Mesothelial cell of epicardium (in vitro differentiated cells): ENCODE measurements at regions not wholly inside any gene's neighbourhood (a gene's known extent, or its start where the extent isn't known, plus 50 kb on each side); places are given as distances from the start of the nearest gene placed in this dataset.

Experiments used
- DNase-seq, 2 experiments: peaks; one replicate each; pipeline ENCODE4 v3.0.0; 2021; ENCODE audit warnings: low spot score in 2 of 2; ENCODE audit not compliant: unreplicated experiment in 2 of 2
- H3K27ac Mint-ChIP-seq: 2 replicates; pipeline ENCODE4 v1.8.0; 2021; ENCODE audit warnings: mixed read lengths
- H3K27me3 Mint-ChIP-seq: 2 replicates; pipeline ENCODE4 v1.8.0; 2021; ENCODE audit warnings: low read depth, mixed read lengths
- H3K36me3 Mint-ChIP-seq: 2 replicates; pipeline ENCODE4 v1.8.0; 2021; ENCODE audit warnings: mixed read lengths
- H3K4me1 Mint-ChIP-seq: 2 replicates; pipeline ENCODE4 v1.8.0; 2021; ENCODE audit warnings: mixed read lengths
- H3K4me3 Mint-ChIP-seq: 2 replicates; pipeline ENCODE4 v1.8.0; 2021; ENCODE audit warnings: mild to moderate bottlenecking, moderate library complexity, mixed read lengths
- H3K9me3 Mint-ChIP-seq: 2 replicates; pipeline ENCODE4 v1.8.0; 2021; ENCODE audit warnings: mixed read lengths
- TF ChIP-seq, protein P1 (sequence below): fragments of 200-600 bp; sonication (generic); IDR thresholded peaks from one replicate; pipeline ENCODE4 v1.5.0; 2021; ENCODE audit warnings: antibody characterized with exemption; ENCODE audit not compliant: unreplicated experiment

DNA sequence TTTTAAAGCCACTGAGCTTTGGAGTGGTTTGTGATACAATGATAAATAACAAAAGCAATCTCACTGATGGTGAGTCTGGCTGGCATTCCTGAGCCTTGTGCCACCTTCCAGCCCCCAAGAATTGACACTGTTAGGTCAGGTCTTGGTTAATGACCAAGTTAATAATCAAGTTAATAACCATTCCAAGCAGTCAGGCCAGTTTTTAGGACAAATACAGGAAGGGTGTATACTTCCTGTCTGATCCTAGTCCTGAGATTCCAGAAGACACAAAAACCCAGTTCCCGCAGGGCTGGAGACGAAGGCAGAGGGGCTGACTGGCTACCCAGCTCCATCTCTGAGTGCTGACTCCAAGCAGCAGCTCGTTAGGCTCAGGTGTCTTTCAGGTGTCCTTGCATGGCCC is 74.6 kb upstream of the LAPTM4A start:
- Mint-ChIP-seq H3K27ac (no peak overlapping the region), H3K4me3 (no peak overlapping the region), H3K4me1 (peaks cover 16% of the 10 kb centered on the region), H3K9me3 (no peaks in the 10 kb centered on the region), H3K27me3 (no peaks in the 10 kb centered on the region), H3K36me3 (no peaks in the 10 kb centered on the region)
- TF ChIP-seq, protein P1, sequence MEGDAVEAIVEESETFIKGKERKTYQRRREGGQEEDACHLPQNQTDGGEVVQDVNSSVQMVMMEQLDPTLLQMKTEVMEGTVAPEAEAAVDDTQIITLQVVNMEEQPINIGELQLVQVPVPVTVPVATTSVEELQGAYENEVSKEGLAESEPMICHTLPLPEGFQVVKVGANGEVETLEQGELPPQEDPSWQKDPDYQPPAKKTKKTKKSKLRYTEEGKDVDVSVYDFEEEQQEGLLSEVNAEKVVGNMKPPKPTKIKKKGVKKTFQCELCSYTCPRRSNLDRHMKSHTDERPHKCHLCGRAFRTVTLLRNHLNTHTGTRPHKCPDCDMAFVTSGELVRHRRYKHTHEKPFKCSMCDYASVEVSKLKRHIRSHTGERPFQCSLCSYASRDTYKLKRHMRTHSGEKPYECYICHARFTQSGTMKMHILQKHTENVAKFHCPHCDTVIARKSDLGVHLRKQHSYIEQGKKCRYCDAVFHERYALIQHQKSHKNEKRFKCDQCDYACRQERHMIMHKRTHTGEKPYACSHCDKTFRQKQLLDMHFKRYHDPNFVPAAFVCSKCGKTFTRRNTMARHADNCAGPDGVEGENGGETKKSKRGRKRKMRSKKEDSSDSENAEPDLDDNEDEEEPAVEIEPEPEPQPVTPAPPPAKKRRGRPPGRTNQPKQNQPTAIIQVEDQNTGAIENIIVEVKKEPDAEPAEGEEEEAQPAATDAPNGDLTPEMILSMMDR: no peak
- DNase-seq: no peak

DNA sequence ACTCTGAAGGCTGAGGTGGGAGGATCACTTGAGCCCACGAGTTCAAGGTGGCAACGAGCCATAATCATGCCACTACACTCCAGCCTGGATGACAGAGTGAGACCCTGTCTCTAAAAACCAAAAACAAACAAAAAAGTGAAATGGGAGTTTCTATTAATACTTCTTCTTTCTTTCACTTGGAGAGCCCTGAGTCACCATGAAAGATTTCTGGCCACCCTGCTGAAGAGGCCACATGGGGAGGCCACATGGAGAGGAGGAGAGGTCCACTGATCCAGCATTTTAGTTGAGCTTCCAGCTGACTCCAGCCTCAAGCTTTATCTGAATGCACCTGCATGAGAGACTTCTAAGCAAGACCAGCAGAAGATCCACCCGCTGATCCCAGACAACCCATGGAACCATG is 74.2 kb upstream of the LAPTM4A start:
- no peak for DNase-seq
- Mint-ChIP-seq H3K27me3 (no peaks in the 10 kb centered on the region), H3K4me3 (no peak overlapping the region), H3K9me3 (no peaks in the 10 kb centered on the region), H3K27ac (no peak overlapping the region), H3K36me3 (no peaks in the 10 kb centered on the region), H3K4me1 (peaks cover 12% of the 10 kb centered on the region)
- TF ChIP-seq, protein P1: no peak

DNA sequence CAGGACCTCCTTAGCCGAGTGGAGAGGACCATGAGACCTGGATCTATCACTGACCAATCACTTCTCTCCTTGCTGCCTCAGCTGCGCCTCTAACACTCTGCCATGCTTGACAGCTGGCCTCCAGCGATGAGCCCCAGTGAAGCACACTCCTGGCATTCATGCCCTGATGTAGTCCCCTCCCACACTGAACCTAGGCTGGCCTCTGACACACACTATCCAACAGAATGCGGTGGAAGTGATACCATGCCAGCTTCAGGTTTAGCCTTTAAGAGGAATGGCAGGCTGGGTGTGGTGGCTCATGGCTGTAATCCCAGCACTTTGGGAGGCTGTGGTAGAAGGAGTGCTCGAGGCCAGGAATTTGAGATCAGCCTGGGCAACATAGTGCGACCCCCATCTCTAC is 73.7 kb upstream of the LAPTM4A start:
- Mint-ChIP-seq H3K4me1 (peaks cover 8% of the 10 kb centered on the region), H3K4me3 (no peak overlapping the region), H3K27me3 (no peaks in the 10 kb centered on the region), H3K36me3 (no peaks in the 10 kb centered on the region), H3K9me3 (no peaks in the 10 kb centered on the region), H3K27ac (no peak overlapping the region)
- no peak for DNase-seq
- TF ChIP-seq, protein P1: no peak

DNA sequence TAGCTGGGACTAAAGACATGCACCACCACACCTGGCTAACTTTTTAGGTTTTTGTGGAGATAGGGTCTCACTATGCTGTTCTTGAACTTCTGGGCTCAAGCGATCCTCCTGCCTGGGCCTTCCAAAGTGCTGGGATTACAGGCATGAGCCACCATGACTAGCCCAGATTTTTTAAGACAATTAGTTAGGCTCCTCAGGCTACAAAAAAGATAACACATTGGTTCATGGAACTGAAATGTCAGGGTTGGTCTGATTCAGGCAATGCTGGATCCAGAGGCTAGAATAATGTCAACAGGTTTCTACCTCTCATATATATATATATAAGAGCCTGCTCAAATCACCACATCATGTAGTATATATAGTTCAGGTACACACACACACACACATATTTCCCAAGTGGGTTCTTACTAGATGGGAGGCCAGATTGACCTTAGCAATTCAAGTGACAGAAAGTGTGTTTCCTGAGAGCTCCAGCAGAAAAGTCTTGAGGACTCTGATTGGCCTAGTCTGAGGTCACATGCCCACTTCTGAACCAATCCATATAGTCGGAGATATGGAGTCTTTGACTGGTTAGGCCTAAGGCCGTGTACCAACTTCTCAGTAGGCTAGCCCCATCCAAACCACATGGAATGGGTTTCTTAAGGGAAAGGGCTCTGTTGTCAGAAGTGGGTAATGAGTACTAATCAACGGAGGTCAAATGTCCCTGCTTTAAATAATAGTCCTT is 72.6 kb upstream of the LAPTM4A start:
- H3K9me3 Mint-ChIP-seq: no peaks in the 10 kb centered on the region
- H3K4me3 Mint-ChIP-seq: no peak overlapping the region
- H3K27me3 Mint-ChIP-seq: no peaks in the 10 kb centered on the region
- peaks cover 2% of the 10 kb centered on the region for H3K4me1 Mint-ChIP-seq
- H3K27ac Mint-ChIP-seq: no peak overlapping the region
- no peaks in the 10 kb centered on the region for H3K36me3 Mint-ChIP-seq
- no peak for DNase-seq
- TF ChIP-seq, protein P1: no peak

DNA sequence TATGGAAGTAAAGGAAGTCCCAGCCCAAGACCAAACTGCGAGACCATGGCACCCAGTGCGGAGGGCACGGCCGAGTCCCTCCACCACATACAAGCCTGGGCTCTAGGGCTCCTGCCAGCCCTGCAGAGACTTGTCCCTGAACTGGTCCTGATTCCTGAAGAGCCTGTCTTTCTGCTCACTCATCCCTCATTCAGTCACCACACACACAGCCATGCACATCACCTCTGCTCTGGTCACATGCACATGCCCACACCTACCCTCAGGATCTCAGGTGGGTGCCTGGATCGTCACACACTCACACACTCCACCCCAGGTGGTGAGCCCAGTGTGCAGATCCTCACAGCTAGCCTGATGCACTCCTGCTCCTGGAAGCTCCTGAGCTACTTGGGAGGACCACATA is 71.4 kb upstream of the LAPTM4A start:
- TF ChIP-seq, protein P1: no peak
- Mint-ChIP-seq H3K27ac (no peak overlapping the region), H3K27me3 (no peaks in the 10 kb centered on the region), H3K4me3 (no peak overlapping the region), H3K4me1 (no peaks in the 10 kb centered on the region), H3K36me3 (no peaks in the 10 kb centered on the region), H3K9me3 (no peaks in the 10 kb centered on the region)
- DNase-seq: no peak
